ENCODE measurements at regions not wholly inside any gene's neighbourhood (a gene's known extent, or its start where the extent isn't known, plus 50 kb on each side); places are given as distances from the start of the nearest gene placed in this dataset.

DNA sequence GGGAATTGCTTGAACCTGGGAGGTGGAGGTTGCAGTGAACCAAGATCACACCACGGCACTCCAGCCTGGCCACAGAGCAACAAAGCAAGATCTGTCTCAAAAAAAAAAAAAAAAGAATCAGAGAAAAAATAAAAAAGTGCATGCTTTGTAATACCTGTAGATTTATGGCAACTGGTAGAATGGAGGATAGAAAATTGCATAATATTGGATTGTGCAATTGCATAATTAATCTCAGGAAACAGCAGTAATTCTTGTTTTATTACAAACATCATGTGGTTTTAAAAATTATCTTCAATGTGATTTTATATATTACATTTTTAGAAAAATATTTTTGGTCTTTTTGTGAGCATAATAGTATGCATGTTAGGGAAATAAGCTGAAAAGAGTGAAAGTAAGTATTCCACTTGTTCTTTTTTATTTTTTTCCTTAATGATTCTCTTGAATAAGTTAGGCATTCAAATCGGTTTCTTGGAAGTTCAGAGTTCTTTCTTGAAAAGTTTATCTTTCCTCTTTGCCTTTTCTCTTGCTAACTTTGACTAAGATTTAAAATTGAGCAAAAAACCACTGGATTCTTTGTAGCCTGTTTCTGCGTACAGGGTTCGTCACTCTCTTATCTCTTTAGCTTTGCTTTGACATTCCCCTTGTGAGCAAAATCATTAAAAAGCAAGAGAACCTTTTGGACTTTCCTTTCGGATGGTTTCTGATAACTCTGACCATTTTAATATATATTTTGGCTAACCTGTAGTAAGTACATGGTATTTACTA is 127.5 kb upstream of the ADAMTS5 start:
- Mint-ChIP-seq H3K27me3 (no peaks in the 10 kb centered on the region), H3K4me1 (no peaks in the 10 kb centered on the region), H3K9me3 (no peaks in the 10 kb centered on the region), H3K4me3 (no peak overlapping the region), H3K27ac (no peak overlapping the region), H3K36me3 (no peaks in the 10 kb centered on the region)
- DNase-seq (no peak), ATAC-seq (ENCODE audit: low read depth) (no peak)
- POLR2A ChIA-PET: no interaction called here

DNA sequence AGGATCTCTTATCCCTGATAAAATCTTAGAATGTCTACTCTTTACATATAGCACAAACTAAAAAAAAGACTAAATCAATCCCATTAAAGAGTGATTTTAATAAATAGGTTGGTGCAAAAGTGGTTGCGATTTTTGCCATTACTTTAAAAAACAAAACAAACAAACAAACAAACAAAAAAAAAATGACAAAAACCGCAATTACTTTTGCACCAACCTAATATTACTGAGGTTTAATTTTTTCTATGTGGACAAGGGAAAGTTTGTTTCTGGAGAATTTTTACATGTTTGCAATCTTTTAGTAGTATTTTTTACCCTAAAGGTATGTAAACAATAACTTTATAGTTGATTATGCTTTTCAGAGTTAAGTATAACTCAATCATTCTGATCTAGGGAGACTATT is 119.7 kb upstream of the ADAMTS5 start:
- H3K36me3 Mint-ChIP-seq: no peaks in the 10 kb centered on the region
- no peaks in the 10 kb centered on the region for H3K4me1 Mint-ChIP-seq
- DNase-seq (no peak), ATAC-seq (ENCODE audit: low read depth) (no peak)
- POLR2A ChIA-PET: no interaction called here
- no peak overlapping the region for H3K27ac Mint-ChIP-seq
- no peaks in the 10 kb centered on the region for H3K27me3 Mint-ChIP-seq
- H3K4me3 Mint-ChIP-seq: no peak overlapping the region
- H3K9me3 Mint-ChIP-seq: peaks cover 4% of the 10 kb centered on the region

DNA sequence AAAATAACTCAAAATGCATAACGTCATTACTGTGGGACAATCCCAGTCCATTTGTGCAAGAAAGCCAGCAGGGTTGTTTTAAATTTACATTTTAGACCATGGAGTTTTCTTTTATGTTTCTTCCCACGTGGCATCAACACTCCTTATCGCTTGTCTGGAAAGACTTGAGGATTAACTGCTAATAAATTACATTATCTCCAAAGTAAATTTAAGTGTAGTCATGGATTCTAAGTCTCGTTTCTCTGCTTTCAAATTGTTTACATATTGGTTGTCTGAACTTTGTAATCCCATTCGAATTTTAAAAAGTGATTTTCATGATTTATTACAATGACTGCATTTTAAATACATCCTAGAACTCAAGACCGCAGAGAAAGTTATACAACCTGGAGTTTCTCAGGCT is 119.3 kb upstream of the ADAMTS5 start:
- Mint-ChIP-seq H3K36me3 (no peaks in the 10 kb centered on the region), H3K27me3 (no peaks in the 10 kb centered on the region), H3K9me3 (peaks cover 4% of the 10 kb centered on the region), H3K27ac (no peak overlapping the region), H3K4me1 (no peaks in the 10 kb centered on the region), H3K4me3 (no peak overlapping the region)
- ATAC-seq (ENCODE audit: low read depth) (no peak), DNase-seq (no peak)
- POLR2A ChIA-PET: no interaction called here

DNA sequence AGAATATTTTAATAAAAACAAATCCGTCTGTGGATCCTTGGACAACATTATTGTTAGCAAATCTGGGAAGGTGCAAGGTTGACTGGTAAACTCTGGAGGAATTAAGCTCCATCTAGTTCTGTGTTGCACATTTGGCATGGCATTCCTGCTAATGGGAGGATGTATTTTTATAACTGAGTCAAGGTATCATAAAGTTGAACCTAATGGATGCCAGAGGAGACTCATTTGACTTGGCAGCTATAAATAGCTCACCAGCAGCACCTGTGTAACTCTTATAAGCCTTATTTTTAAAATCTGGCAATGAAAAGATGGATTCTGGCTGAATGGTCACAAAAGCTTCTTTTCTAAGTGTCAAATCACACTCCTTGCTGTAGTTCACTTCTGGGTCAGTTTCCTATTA is 118.5 kb upstream of the ADAMTS5 start:
- no peaks in the 10 kb centered on the region for H3K27me3 Mint-ChIP-seq
- POLR2A ChIA-PET: no interaction called here
- DNase-seq (no peak), ATAC-seq (ENCODE audit: low read depth) (no peak)
- H3K27ac Mint-ChIP-seq: no peak overlapping the region
- no peaks in the 10 kb centered on the region for H3K36me3 Mint-ChIP-seq
- H3K4me1 Mint-ChIP-seq: no peaks in the 10 kb centered on the region
- H3K9me3 Mint-ChIP-seq: peaks cover 4% of the 10 kb centered on the region
- H3K4me3 Mint-ChIP-seq: no peak overlapping the region

DNA sequence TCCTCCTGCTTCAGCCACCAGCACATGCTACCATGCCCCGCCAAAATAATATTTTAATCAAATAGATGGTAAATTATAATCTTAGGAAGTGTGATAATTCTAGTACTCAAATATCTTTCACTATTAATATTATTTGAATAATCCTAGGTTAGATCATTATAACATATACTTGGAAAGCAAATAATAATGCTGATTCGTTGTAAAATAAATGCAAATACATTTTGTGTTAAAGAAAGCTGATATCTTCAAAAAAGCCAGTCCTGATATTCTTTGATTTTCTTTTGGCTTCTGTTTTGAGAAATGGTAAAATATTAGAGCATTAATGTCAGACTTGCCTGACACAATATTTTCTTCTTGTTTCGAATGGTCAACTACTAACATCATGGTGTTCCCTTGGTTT is 116.3 kb upstream of the ADAMTS5 start:
- Mint-ChIP-seq H3K27me3 (no peaks in the 10 kb centered on the region), H3K36me3 (no peaks in the 10 kb centered on the region), H3K4me1 (no peaks in the 10 kb centered on the region), H3K9me3 (peaks cover 2% of the 10 kb centered on the region), H3K4me3 (no peak overlapping the region), H3K27ac (no peak overlapping the region)
- POLR2A ChIA-PET: no interaction called here
- ATAC-seq (ENCODE audit: low read depth) (no peak), DNase-seq (no peak)

DNA sequence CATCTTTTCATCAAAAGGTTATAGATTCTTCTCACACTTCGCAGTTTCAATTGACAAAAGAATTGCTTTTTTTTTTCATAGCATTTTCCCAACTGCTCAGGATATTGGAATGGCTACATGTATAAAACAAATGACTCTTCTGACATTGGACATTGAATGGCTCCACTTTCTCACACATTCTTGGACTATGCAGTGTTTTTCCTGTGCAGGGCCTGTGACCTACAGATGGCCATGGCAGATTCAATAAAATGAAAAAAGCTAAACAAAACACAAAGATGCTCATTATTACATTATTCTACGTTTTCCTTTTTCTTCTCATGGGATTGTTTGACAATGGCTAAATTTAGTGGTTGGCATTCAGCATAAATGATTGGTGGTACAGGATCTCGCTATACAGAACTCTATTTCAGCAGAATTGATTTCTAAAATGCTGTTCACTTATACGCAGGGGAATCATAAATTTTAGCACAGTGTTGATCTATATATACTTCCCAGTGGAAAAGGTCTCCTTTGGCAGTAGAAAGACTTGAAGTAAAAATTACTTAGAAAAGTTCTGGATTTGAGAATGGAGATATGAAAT is 115.6 kb upstream of the ADAMTS5 start:
- Mint-ChIP-seq H3K9me3 (peaks cover 2% of the 10 kb centered on the region), H3K27ac (no peak overlapping the region), H3K36me3 (no peaks in the 10 kb centered on the region), H3K4me1 (no peaks in the 10 kb centered on the region), H3K27me3 (no peaks in the 10 kb centered on the region), H3K4me3 (no peak overlapping the region)
- ATAC-seq (ENCODE audit: low read depth): no peak
- POLR2A ChIA-PET: no interaction called here
- DNase-seq: no peak

DNA sequence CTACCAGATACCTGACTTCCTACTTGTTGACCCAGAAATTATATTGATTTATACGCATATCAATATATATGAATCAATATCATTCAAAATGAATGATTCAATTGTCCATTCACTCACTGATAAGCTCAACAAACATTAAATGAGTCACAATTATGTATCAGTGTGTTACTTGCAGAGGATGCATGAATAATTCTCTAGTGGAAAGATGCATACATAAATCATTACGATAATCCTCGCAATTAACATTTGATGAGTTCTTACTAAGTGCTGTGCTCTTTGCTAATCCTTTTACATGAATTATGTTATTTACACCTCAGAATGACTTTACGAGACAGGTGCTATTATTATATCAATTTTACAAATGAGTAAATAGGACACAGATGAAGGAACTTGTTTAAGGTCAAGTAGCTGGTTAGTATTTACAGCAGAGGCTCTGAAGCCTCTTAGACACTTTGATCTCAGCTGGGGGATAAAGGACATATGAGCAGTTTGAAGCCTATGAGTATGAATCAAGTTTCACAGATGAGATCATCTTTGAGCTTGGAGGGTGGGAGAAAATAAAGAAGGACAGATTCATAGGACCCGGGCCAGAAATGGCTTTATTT is 112.8 kb upstream of the ADAMTS5 start:
- H3K27ac Mint-ChIP-seq: no peak overlapping the region
- no peaks in the 10 kb centered on the region for H3K9me3 Mint-ChIP-seq
- H3K4me3 Mint-ChIP-seq: no peak overlapping the region
- POLR2A ChIA-PET: no interaction called here
- H3K27me3 Mint-ChIP-seq: no peaks in the 10 kb centered on the region
- no peak for DNase-seq
- ATAC-seq (ENCODE audit: low read depth): no peak
- no peaks in the 10 kb centered on the region for H3K4me1 Mint-ChIP-seq
- no peaks in the 10 kb centered on the region for H3K36me3 Mint-ChIP-seq

DNA sequence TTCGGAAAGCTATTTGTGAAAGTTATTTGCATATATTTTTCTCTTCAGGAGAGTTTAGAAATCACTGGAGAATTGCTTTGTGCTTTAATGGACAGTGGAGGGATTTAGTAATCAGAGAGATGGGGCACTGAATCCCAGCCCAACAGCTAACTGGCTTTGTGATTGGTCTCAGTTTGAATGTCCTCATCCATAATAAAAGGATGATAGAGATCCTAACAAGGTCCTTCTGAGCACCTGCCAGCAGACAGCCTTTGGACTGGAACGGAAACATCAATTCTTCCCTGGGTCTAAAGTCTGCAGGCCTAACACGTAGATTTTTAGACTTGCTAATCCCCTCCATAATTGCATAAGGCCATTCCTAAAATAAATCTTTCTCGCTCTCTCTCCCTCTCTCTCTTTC is 112.0 kb upstream of the ADAMTS5 start:
- no peak overlapping the region for H3K4me3 Mint-ChIP-seq
- no peak for DNase-seq
- H3K27me3 Mint-ChIP-seq: no peaks in the 10 kb centered on the region
- no peaks in the 10 kb centered on the region for H3K36me3 Mint-ChIP-seq
- POLR2A ChIA-PET: no interaction called here
- H3K9me3 Mint-ChIP-seq: no peaks in the 10 kb centered on the region
- H3K4me1 Mint-ChIP-seq: no peaks in the 10 kb centered on the region
- ATAC-seq (ENCODE audit: low read depth): no peak
- H3K27ac Mint-ChIP-seq: no peak overlapping the region

DNA sequence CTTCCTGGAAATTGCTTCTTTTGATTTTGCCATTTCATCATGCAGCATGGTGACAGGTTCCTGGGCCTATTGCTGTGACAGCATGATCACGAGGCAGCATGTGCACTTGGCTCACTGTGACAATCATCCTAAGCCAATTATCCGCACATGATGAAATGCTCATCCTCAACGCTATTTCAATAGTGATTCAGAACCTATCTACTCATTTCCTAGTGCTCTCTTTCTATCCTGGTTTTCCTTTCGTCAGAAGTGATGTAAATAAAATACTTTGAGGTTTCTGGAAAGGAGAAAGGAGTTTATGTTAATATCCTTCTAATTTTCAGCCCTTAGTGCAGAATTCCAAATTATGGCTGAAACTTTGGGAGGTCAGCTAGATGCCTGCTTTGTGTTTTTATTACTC is 110.6 kb upstream of the ADAMTS5 start:
- DNase-seq: no peak
- Mint-ChIP-seq H3K36me3 (no peaks in the 10 kb centered on the region), H3K4me1 (no peaks in the 10 kb centered on the region), H3K27ac (no peak overlapping the region), H3K27me3 (no peaks in the 10 kb centered on the region), H3K9me3 (no peaks in the 10 kb centered on the region), H3K4me3 (no peak overlapping the region)
- POLR2A ChIA-PET: no interaction called here
- ATAC-seq (ENCODE audit: low read depth): no peak

DNA sequence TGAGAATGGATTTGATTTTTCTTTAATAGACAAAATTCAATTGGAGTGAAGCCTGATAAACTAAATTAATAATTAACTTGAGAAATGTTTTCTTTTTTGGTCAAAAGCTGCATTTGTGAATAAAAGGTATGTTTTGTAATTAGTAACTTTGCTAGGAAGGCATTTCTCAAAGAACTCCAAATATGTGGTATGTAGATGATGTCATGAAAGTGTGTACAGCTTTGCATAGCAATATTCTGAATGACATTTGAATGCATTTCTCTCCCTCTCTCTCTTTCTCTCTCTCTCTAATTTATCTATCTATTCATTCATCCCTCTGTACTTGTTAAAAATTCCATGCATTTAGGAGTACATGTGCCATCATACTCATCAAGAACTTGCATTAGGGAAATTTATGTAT is 109.1 kb upstream of the ADAMTS5 start:
- DNase-seq: no peak
- POLR2A ChIA-PET: no interaction called here
- Mint-ChIP-seq H3K36me3 (no peaks in the 10 kb centered on the region), H3K4me3 (no peak overlapping the region), H3K4me1 (no peaks in the 10 kb centered on the region), H3K27me3 (no peaks in the 10 kb centered on the region), H3K27ac (no peak overlapping the region), H3K9me3 (no peaks in the 10 kb centered on the region)
- no peak for ATAC-seq (ENCODE audit: low read depth)

DNA sequence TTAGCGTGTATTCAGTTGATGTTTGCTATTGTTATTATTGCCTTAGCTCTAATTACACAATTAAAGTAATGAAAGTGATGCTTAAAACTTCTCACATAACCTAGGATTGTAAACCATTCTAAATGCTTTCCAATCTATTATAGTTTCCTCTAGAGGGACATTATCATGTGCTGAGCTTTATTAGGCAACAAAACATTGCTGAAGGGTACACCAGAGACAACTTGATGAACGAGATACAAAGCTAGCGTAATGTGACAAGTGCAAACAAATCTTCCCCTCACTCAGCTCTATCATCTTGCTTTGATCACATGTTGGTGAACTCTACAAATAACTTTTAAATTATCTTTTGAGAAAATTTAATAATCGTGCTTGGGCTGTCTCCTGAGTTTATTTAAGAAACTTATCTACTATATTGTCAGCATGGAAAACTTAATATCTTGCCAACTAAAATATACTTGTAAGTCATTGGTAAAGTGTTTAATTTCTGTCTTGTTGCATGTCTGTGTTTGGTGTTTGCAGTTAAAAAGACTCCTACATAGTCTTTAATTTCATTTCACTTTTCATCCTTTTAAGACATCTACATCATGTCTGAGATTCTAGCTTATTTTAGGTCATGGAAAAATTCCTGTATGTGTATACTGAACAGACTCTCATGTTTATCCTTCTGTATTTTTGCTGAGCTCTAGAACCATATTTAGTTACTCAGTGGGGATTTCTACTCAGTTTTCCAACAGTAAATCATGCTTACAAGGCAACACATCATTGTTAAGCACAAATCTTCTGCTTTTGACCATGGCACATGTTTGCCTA is 104.2 kb upstream of the ADAMTS5 start:
- H3K36me3 Mint-ChIP-seq: no peaks in the 10 kb centered on the region
- POLR2A ChIA-PET: no interaction called here

DNA sequence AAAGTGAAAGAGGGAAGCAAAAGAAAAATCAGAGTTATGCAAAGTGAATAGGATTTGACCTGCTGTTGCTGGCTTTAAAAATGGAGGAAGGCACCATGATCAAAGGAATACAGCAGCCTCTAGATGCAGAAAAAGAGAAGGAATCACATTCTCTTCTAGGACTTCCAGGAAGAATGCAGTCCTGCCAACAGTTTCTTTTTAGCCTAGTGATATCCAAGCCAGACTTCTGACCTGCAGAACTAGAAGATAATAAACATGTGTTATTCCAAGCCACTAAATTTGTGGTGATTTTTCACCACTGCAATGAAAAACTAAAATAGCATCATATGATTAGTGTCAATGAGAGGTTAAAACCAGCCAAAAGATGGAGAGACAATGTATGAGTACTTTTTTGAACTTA is 101.9 kb upstream of the ADAMTS5 start:
- Mint-ChIP-seq H3K4me1 (no peaks in the 10 kb centered on the region), H3K27me3 (no peaks in the 10 kb centered on the region), H3K36me3 (no peaks in the 10 kb centered on the region), H3K4me3 (no peak overlapping the region), H3K27ac (no peak overlapping the region), H3K9me3 (peaks cover 2% of the 10 kb centered on the region)
- ATAC-seq (ENCODE audit: low read depth) (no peak), DNase-seq (no peak)
- POLR2A ChIA-PET: no interaction called here

More for the DNA sequence above, 104.2 kb upstream of the ADAMTS5 start:
- Mint-ChIP-seq H3K27ac (no peak overlapping the region), H3K4me3 (no peak overlapping the region), H3K9me3 (no peaks in the 10 kb centered on the region), H3K4me1 (no peaks in the 10 kb centered on the region), H3K27me3 (no peaks in the 10 kb centered on the region)
- ATAC-seq (ENCODE audit: low read depth): no peak
- DNase-seq: no peak

DNA sequence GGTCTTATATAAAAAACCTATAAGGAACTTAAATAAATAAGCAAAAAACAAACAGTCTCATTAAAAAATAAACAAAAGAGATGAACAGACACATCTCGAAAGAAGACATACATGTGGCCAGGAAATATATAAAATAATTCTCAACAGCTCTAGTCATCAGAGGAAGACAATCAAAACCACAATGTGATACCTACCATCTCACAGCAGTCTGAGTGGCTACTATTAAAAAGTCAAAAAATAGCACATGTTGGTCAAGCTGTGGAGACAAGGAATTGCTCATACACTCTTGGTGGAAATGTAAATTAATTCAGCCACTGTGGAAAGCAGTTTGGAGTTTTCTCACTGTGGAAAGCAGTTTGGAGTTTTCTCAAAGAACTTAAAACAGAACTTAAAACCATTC is 100.3 kb upstream of the ADAMTS5 start:
- no peak overlapping the region for H3K27ac Mint-ChIP-seq
- no peaks in the 10 kb centered on the region for H3K27me3 Mint-ChIP-seq
- ATAC-seq (ENCODE audit: low read depth) (no peak), DNase-seq (no peak)
- H3K4me3 Mint-ChIP-seq: no peak overlapping the region
- POLR2A ChIA-PET: no interaction called here
- H3K4me1 Mint-ChIP-seq: no peaks in the 10 kb centered on the region
- H3K36me3 Mint-ChIP-seq: no peaks in the 10 kb centered on the region
- peaks cover 5% of the 10 kb centered on the region for H3K9me3 Mint-ChIP-seq

DNA sequence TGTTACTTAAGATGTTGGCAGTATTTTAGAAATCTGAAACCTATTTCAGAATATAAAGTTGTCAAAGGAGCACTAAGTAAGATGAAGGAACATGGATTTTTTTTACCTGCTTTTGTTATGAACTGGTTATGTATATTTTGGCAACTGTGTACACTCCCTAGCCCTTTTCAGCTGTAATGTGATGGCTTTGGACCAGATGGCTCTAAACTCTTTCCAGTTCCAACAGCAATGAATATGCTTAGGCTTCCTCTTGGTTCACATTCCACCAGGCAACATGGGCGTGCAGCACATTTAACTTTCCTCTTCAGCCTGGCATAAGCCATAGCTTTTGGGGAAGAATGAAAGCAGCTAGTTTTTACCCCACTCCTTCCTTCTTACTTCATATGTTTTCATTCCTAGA is 95.6 kb upstream of the ADAMTS5 start:
- ATAC-seq (ENCODE audit: low read depth) (no peak), DNase-seq (no peak)
- Mint-ChIP-seq H3K9me3 (peaks cover 9% of the 10 kb centered on the region), H3K4me1 (no peaks in the 10 kb centered on the region), H3K27me3 (no peaks in the 10 kb centered on the region), H3K27ac (no peak overlapping the region), H3K36me3 (no peaks in the 10 kb centered on the region), H3K4me3 (no peak overlapping the region)
- POLR2A ChIA-PET: no interaction called here
